Transverse colon (tissue), 4 donors: ENCODE measurements at regions not wholly inside any gene's neighbourhood (a gene's known extent, or its start where the extent isn't known, plus 50 kb on each side); places are given as distances from the start of the nearest gene placed in this dataset.

ENCODE experiments used
- DNase-seq: peaks from one replicate; pipeline ENCODE4 v3.0.0-alpha.2; 2019
- H3K27ac ChIP-seq, 4 donors: fragments of 200-600 bp; sonication (generic); 2 replicates each; pipeline ENCODE4 v1.5.1; 2016 to 2018; ENCODE audit warnings: inconsistent platforms in 4 of 4
- H3K27me3 ChIP-seq: fragments of 200-600 bp; sonication (generic); 2 replicates; pipeline ENCODE4 v1.5.1; 2017; ENCODE audit warnings: inconsistent platforms
- H3K36me3 ChIP-seq, 4 donors: fragments of 200-600 bp; sonication (generic); 2 replicates each; pipeline ENCODE4 v1.5.1; 2017 to 2019; ENCODE audit warnings: inconsistent platforms in 4 of 4
- H3K4me1 ChIP-seq, 4 donors: fragments of 200-600 bp; sonication (generic); 2 replicates each; pipeline ENCODE4 v1.5.1; 2017 to 2020; ENCODE audit warnings: inconsistent platforms in 4 of 4
- H3K4me3 ChIP-seq, 4 donors: fragments of 200-600 bp; sonication (generic); 1 replicate in 1 of 4; 2 replicates in 3 of 4; pipeline versions ENCODE4 v1.5.1 to v1.6.1; 2017 to 2019; ENCODE audit warnings: inconsistent platforms in 4 of 4
- H3K9me3 ChIP-seq, 2 donors: fragments of 200-600 bp; sonication (generic); 2 replicates each; pipeline ENCODE4 v1.5.1; 2017 to 2019; ENCODE audit warnings: inconsistent platforms in 2 of 2
- CTCF ChIP-seq, 5 experiments: fragments of 200-600 bp in 3 of 5; fragments of 450-650 bp in 2 of 5; sonication (generic) in 3 of 5; IDR thresholded peaks; 1 replicate in 2 of 5; 2 replicates in 3 of 5; pipeline ENCODE4 v1.5.1; 2016 to 2017; ENCODE audit warnings: antibody characterized with exemption in 5 of 5, inconsistent platforms in 3 of 5, mild to moderate bottlenecking in 2 of 5, moderate library complexity in 1 of 5
- EP300 ChIP-seq: sonication (generic); formaldehyde crosslinking; IDR thresholded peaks from one replicate; pipeline ENCODE4 v1.6.1; 2017; ENCODE audit warnings: antibody characterized with exemption, low read depth
- POLR2A ChIP-seq: fragments of 450-650 bp; IDR thresholded peaks from one replicate; pipeline ENCODE4 v1.6.1; 2016; ENCODE audit warnings: antibody characterized with exemption, mild to moderate bottlenecking, moderate library complexity
- POLR2AphosphoS5 ChIP-seq, 3 donors: sonication (generic); formaldehyde crosslinking; IDR thresholded peaks; one replicate each; pipeline ENCODE4 v1.6.1; 2016; ENCODE audit warnings: antibody characterized with exemption in 3 of 3
- WGBS, 2 donors: methylation state at CpG; one replicate each; pipeline ENCODE4 v1.1.5; 2018; ENCODE audit warnings: low coverage in 1 of 2; 5-methylcytosine and 5-hydroxymethylcytosine counted together
- in situ Hi-C, 4 donors: fragments of 200-750 bp; cut with MboI; loops; one replicate each; pipeline versions ENCODE4 v1.15.0 to v1.15.1; 2017; ENCODE audit warnings: low sequenced_read_pairs in 3 of 4, low pct_ligation_motif_present in 1 of 4, low pct_unique_long_range_greater_than_20kb in 1 of 4
- intact Hi-C: fragments of 100-400 bp; cut with DNase I; formaldehyde crosslinking; loops from one replicate; pipeline ENCODE4 v1.15.1; 2023; ENCODE audit warnings: low total_unique reads

GRCh38 chr6:113539202-113539601, 317.9 kb upstream of the MARCKS start:
- H3K4me3 ChIP-seq = no peak overlapping the region
- no peaks in the 10 kb centered on the region for H3K4me1 ChIP-seq
- H3K27me3 ChIP-seq = no peaks in the 10 kb centered on the region
- in situ Hi-C loops (no loop called here), intact Hi-C loops (no loop called here)
- WGBS, 2 donors = 84 to 100% methylated on average over 2 of the region's 2 CpGs
- no peak for DNase-seq
- TF ChIP-seq POLR2A = no peak
- no peak for TF ChIP-seq POLR2AphosphoS5 (IDR thresholded peaks at IDR 0.05)
- TF ChIP-seq CTCF (IDR thresholded peaks at IDR 0.05) = no peak
- TF ChIP-seq EP300 = no peak
- no peak overlapping the region for H3K27ac ChIP-seq
- H3K9me3 ChIP-seq = no peaks in the 10 kb centered on the region
- no peaks in the 10 kb centered on the region for H3K36me3 ChIP-seq

GRCh38 chr6:113539623-113540022, 317.5 kb upstream of the MARCKS start:
- in situ Hi-C loops (no loop called here), intact Hi-C loops (no loop called here)
- no peaks in the 10 kb centered on the region for H3K36me3 ChIP-seq
- no peak for DNase-seq
- H3K4me3 ChIP-seq = no peak overlapping the region
- H3K4me1 ChIP-seq = no peaks in the 10 kb centered on the region
- no peak overlapping the region for H3K27ac ChIP-seq
- no peaks in the 10 kb centered on the region for H3K27me3 ChIP-seq
- H3K9me3 ChIP-seq = no peaks in the 10 kb centered on the region
- no peak for TF ChIP-seq POLR2A
- no peak for TF ChIP-seq POLR2AphosphoS5 (IDR thresholded peaks at IDR 0.05)
- TF ChIP-seq CTCF (IDR thresholded peaks at IDR 0.05) = no peak
- TF ChIP-seq EP300 = no peak

GRCh38 chr6:113540466-113540865, 316.7 kb upstream of the MARCKS start:
- Histone ChIP-seq H3K4me3 (no peak overlapping the region), H3K27me3 (no peaks in the 10 kb centered on the region), H3K9me3 (no peaks in the 10 kb centered on the region), H3K27ac (no peak overlapping the region), H3K36me3 (no peaks in the 10 kb centered on the region), H3K4me1 (no peaks in the 10 kb centered on the region)
- intact Hi-C loops (no loop called here), in situ Hi-C loops (no loop called here)
- no peak for TF ChIP-seq EP300
- TF ChIP-seq POLR2AphosphoS5 (IDR thresholded peaks at IDR 0.05) = no peak
- TF ChIP-seq CTCF (IDR thresholded peaks at IDR 0.05) = no peak
- TF ChIP-seq POLR2A = no peak
- DNase-seq = no peak

- H3K27ac ChIP-seq = no peak overlapping the region
- no peaks in the 10 kb centered on the region for H3K4me1 ChIP-seq
- H3K9me3 ChIP-seq = no peaks in the 10 kb centered on the region
- WGBS, 2 donors = 88 to 95% methylated on average over 2 of the region's 2 CpGs
- in situ Hi-C loops (no loop called here), intact Hi-C loops (no loop called here)
- TF ChIP-seq EP300 = no peak
- TF ChIP-seq CTCF (IDR thresholded peaks at IDR 0.05) = no peak
- no peak for TF ChIP-seq POLR2A
- TF ChIP-seq POLR2AphosphoS5 (IDR thresholded peaks at IDR 0.05) = no peak
- H3K27me3 ChIP-seq = no peaks in the 10 kb centered on the region
- no peak for DNase-seq
- H3K4me3 ChIP-seq = no peak overlapping the region
- H3K36me3 ChIP-seq = no peaks in the 10 kb centered on the region
Measured at GRCh38 chr6:113551168-113551567, 306.0 kb upstream of the MARCKS start.
